Astrocyte (in vitro differentiated cells and primary cell): ENCODE measurements at regions not wholly inside any gene's neighbourhood (a gene's known extent, or its start where the extent isn't known, plus 50 kb on each side); places are given as distances from the start of the nearest gene placed in this dataset.

Experiments
- DNase-seq: peaks from one replicate; pipeline ENCODE4 v3.0.0-alpha.2; 2010; ENCODE audit warnings: low read depth
- FAIRE-seq: peaks from 2 replicates; lab custom pipeline; 2011; peaks lifted over from hg19 to GRCh38; lab: Jason Lieb, UNC
- H2AFZ ChIP-seq: 2 replicates; pipeline ENCODE4 v1.6.0; 2012; ENCODE audit warnings: low read depth, low read length, inconsistent platforms
- H3K27ac ChIP-seq: 2 replicates; pipeline ENCODE4 v1.5.1; 2011; ENCODE audit warnings: low read depth, low read length, inconsistent platforms
- H3K27me3 ChIP-seq: 2 replicates; pipeline ENCODE4 v1.6.0; 2011; ENCODE audit warnings: low read length, inconsistent platforms; ENCODE audit not compliant: insufficient read depth
- H3K36me3 ChIP-seq: 2 replicates; pipeline ENCODE4 v1.5.1; 2011; ENCODE audit warnings: low read length, inconsistent platforms; ENCODE audit not compliant: insufficient read depth
- H3K4me1 ChIP-seq: 2 replicates; pipeline ENCODE4 v1.5.1; 2011; ENCODE audit warnings: low read length, inconsistent platforms; ENCODE audit not compliant: insufficient read depth
- H3K4me2 ChIP-seq: 2 replicates; pipeline ENCODE4 v1.6.0; 2012; ENCODE audit warnings: low read length, inconsistent platforms
- H3K4me3 ChIP-seq: 2 replicates; pipeline ENCODE4 v1.5.1; 2011; ENCODE audit warnings: low read depth, mild to moderate bottlenecking, low read length, inconsistent platforms; ENCODE audit not compliant: insufficient read depth
- H3K79me2 ChIP-seq: 2 replicates; pipeline ENCODE4 v1.6.0; 2012; ENCODE audit warnings: mild to moderate bottlenecking, low read length, inconsistent platforms; ENCODE audit not compliant: insufficient read depth
- H3K9ac ChIP-seq: 2 replicates; pipeline ENCODE4 v1.6.0; 2012; ENCODE audit warnings: mild to moderate bottlenecking, low read length, inconsistent platforms
- H3K9me3 ChIP-seq: 2 replicates; pipeline ENCODE4 v1.5.1; 2012; ENCODE audit warnings: low read depth, mild to moderate bottlenecking, low read length, inconsistent platforms; ENCODE audit not compliant: insufficient read depth
- H4K20me1 ChIP-seq: 2 replicates; pipeline ENCODE4 v1.6.0; 2012; ENCODE audit warnings: low read length, inconsistent platforms; ENCODE audit not compliant: insufficient read depth
- H3K27ac Mint-ChIP-seq: one replicate; pipeline ENCODE4 v1.8.0; 2021; ENCODE audit warnings: mild to moderate bottlenecking, mixed read lengths; ENCODE audit not compliant: unreplicated experiment
- H3K27me3 Mint-ChIP-seq: one replicate; pipeline ENCODE4 v1.8.0; 2021; ENCODE audit warnings: low read depth, mixed read lengths; ENCODE audit not compliant: unreplicated experiment
- H3K36me3 Mint-ChIP-seq: one replicate; pipeline ENCODE4 v1.8.0; 2021; ENCODE audit warnings: low read depth, mixed read lengths; ENCODE audit not compliant: unreplicated experiment
- H3K4me1 Mint-ChIP-seq: one replicate; pipeline ENCODE4 v1.8.0; 2021; ENCODE audit warnings: low read depth, mixed read lengths; ENCODE audit not compliant: unreplicated experiment
- H3K4me3 Mint-ChIP-seq: one replicate; pipeline ENCODE4 v1.8.0; 2021; ENCODE audit warnings: mild to moderate bottlenecking, moderate library complexity, mixed read lengths; ENCODE audit not compliant: unreplicated experiment
- H3K9me3 Mint-ChIP-seq: one replicate; pipeline ENCODE4 v1.8.0; 2021; ENCODE audit warnings: mild to moderate bottlenecking, mixed read lengths; ENCODE audit not compliant: unreplicated experiment
- CTCF ChIP-seq: IDR thresholded peaks from 2 replicates; pipeline ENCODE4 v1.5.1; 2011; ENCODE audit warnings: low read depth, mild to moderate bottlenecking, inconsistent platforms, low read length, moderate library complexity; ENCODE audit not compliant: insufficient read depth
- EZH2 ChIP-seq: IDR thresholded peaks from 2 replicates; pipeline ENCODE4 v1.6.1; 2012; ENCODE audit warnings: mild to moderate bottlenecking, low read length, inconsistent platforms; ENCODE audit not compliant: insufficient read depth

GRCh38 chr6:106735828-106736227 lies 106.5 kb downstream of the QRSL1 start:
- Histone ChIP-seq H3K9me3 (no peaks in the 10 kb centered on the region), H3K79me2 (no peaks in the 10 kb centered on the region), H2AFZ (no peak overlapping the region), H3K4me1 (no peaks in the 10 kb centered on the region), H3K4me3 (no peak overlapping the region), H3K36me3 (no peaks in the 10 kb centered on the region), H4K20me1 (no peaks in the 10 kb centered on the region), H3K9ac (no peak overlapping the region), H3K4me2 (no peak overlapping the region), H3K27me3 (peaks cover 2% of the 10 kb centered on the region), H3K27ac (no peak overlapping the region)
- no peak overlapping the region for H3K27ac Mint-ChIP-seq
- no peak for FAIRE-seq
- DNase-seq = no peak
- no peaks in the 10 kb centered on the region for H3K4me1 Mint-ChIP-seq
- TF ChIP-seq CTCF (no peak), EZH2 (no peak)
- no peaks in the 10 kb centered on the region for H3K36me3 Mint-ChIP-seq
- H3K4me3 Mint-ChIP-seq = no peak overlapping the region
- peaks cover 17% of the 10 kb centered on the region for H3K9me3 Mint-ChIP-seq
- peaks cover 15% of the 10 kb centered on the region for H3K27me3 Mint-ChIP-seq

- DNase-seq = no peak
- Mint-ChIP-seq H3K27ac (no peak overlapping the region), H3K27me3 (peaks cover 18% of the 10 kb centered on the region), H3K4me1 (no peaks in the 10 kb centered on the region), H3K9me3 (peaks cover 17% of the 10 kb centered on the region), H3K4me3 (no peak overlapping the region), H3K36me3 (no peaks in the 10 kb centered on the region)
- Histone ChIP-seq H3K4me2 (no peak overlapping the region), H3K4me1 (no peaks in the 10 kb centered on the region), H3K4me3 (no peak overlapping the region), H3K36me3 (no peaks in the 10 kb centered on the region), H2AFZ (no peak overlapping the region), H3K9ac (no peak overlapping the region), H4K20me1 (no peaks in the 10 kb centered on the region), H3K27me3 (peaks cover 2% of the 10 kb centered on the region), H3K9me3 (no peaks in the 10 kb centered on the region), H3K79me2 (no peaks in the 10 kb centered on the region), H3K27ac (no peak overlapping the region)
- no peak for FAIRE-seq
- TF ChIP-seq EZH2 (no peak), CTCF (no peak)
Observed at GRCh38 chr6:106735136-106735633, 105.8 kb downstream of the QRSL1 start.

GRCh38 chr6:106733386-106733785 lies 104.0 kb downstream of the QRSL1 start:
- peaks cover 21% of the 10 kb centered on the region for H3K27me3 Mint-ChIP-seq
- Histone ChIP-seq H3K9ac (no peak overlapping the region), H3K27ac (no peak overlapping the region), H3K9me3 (no peaks in the 10 kb centered on the region), H3K4me3 (no peak overlapping the region), H3K4me2 (no peak overlapping the region), H3K36me3 (no peaks in the 10 kb centered on the region), H4K20me1 (no peaks in the 10 kb centered on the region), H3K4me1 (no peaks in the 10 kb centered on the region), H3K79me2 (no peaks in the 10 kb centered on the region), H3K27me3 (peaks cover 2% of the 10 kb centered on the region), H2AFZ (no peak overlapping the region)
- FAIRE-seq (no peak), DNase-seq (no peak)
- H3K4me3 Mint-ChIP-seq = no peak overlapping the region
- H3K36me3 Mint-ChIP-seq = no peaks in the 10 kb centered on the region
- H3K4me1 Mint-ChIP-seq = no peaks in the 10 kb centered on the region
- H3K9me3 Mint-ChIP-seq = peaks cover 17% of the 10 kb centered on the region
- no peak for TF ChIP-seq CTCF
- TF ChIP-seq EZH2 = no peak
- no peak overlapping the region for H3K27ac Mint-ChIP-seq
